ENCODE measurements at regions not wholly inside any gene's neighbourhood (a gene's known extent, or its start where the extent isn't known, plus 50 kb on each side); places are given as distances from the start of the nearest gene placed in this dataset.

DNA sequence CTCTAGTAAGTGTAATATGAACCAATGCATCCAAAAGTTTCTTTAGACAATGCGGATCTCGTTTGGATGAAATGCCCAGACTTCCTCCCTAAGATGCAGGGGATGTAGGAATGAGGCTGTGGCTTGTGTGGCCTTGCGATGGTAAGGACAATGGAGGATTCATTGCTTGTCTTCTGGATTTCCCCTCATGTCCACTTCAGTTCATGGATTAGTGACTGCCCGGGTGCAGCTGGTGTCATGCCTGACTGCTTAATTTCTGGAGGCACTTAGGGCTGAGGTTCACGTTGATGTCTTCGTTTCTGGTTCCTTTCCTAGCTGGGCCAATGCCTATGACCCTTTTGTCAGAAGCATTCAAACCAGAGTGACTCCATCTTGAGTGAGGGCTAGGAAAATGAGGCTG is 93.8 kb downstream of the SCP2D1 start:
- H3K27me3 ChIP-seq (ENCODE audit: insufficient read depth, poor library complexity, severe bottlenecking) = no peaks in the 10 kb centered on the region
- TF ChIP-seq SPI1 (IDR thresholded peaks at IDR 0.05; ENCODE audit: borderline replicate concordance, low read depth) = no peak
- no peak for TF ChIP-seq REST (IDR thresholded peaks at IDR 0.05; ENCODE audit: insufficient replicate concordance, low read depth)
- TF ChIP-seq GABPA (IDR thresholded peaks at IDR 0.05; ENCODE audit: low read depth) = no peak
- TF ChIP-seq POLR2AphosphoS5 (IDR thresholded peaks at IDR 0.05; ENCODE audit: low read depth) = no peak
- TF ChIP-seq, protein P1, sequence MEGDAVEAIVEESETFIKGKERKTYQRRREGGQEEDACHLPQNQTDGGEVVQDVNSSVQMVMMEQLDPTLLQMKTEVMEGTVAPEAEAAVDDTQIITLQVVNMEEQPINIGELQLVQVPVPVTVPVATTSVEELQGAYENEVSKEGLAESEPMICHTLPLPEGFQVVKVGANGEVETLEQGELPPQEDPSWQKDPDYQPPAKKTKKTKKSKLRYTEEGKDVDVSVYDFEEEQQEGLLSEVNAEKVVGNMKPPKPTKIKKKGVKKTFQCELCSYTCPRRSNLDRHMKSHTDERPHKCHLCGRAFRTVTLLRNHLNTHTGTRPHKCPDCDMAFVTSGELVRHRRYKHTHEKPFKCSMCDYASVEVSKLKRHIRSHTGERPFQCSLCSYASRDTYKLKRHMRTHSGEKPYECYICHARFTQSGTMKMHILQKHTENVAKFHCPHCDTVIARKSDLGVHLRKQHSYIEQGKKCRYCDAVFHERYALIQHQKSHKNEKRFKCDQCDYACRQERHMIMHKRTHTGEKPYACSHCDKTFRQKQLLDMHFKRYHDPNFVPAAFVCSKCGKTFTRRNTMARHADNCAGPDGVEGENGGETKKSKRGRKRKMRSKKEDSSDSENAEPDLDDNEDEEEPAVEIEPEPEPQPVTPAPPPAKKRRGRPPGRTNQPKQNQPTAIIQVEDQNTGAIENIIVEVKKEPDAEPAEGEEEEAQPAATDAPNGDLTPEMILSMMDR (IDR thresholded peaks at IDR 0.05; ENCODE audit: insufficient read depth, low read length) = no peak
- H3K4me3 ChIP-seq (replicated peaks; ENCODE audit: insufficient read depth, low read length) = no peak overlapping the region
- no peak for DNase-seq (ENCODE audit: low read depth in 1 of 2, low spot score in 1 of 2)
- H3K27ac ChIP-seq (replicated peaks) = no peak overlapping the region

- Histone ChIP-seq H3K27me3 (ENCODE audit: insufficient read depth, poor library complexity, severe bottlenecking) (no peaks in the 10 kb centered on the region), H3K27ac (replicated peaks) (no peak overlapping the region), H3K4me3 (replicated peaks; ENCODE audit: insufficient read depth, low read length) (no peak overlapping the region)
- no peak for DNase-seq (ENCODE audit: low read depth in 1 of 2, low spot score in 1 of 2)
- TF ChIP-seq, protein P1 (IDR thresholded peaks at IDR 0.05; ENCODE audit: insufficient read depth, low read length) = no peak
- no peak for TF ChIP-seq REST (IDR thresholded peaks at IDR 0.05; ENCODE audit: insufficient replicate concordance, low read depth)
- TF ChIP-seq GABPA (IDR thresholded peaks at IDR 0.05; ENCODE audit: low read depth) = no peak
- no peak for TF ChIP-seq SPI1 (IDR thresholded peaks at IDR 0.05; ENCODE audit: borderline replicate concordance, low read depth)
- no peak for TF ChIP-seq POLR2AphosphoS5 (IDR thresholded peaks at IDR 0.05; ENCODE audit: low read depth)
These were observed 94.5 kb downstream of the SCP2D1 start for GRCh38 chr20:18908109-18908508.

- no peak overlapping the region for H3K4me3 ChIP-seq (replicated peaks; ENCODE audit: insufficient read depth, low read length)
- no peak for TF ChIP-seq POLR2AphosphoS5 (IDR thresholded peaks at IDR 0.05; ENCODE audit: low read depth)
- TF ChIP-seq, protein P1 (IDR thresholded peaks at IDR 0.05; ENCODE audit: insufficient read depth, low read length) = no peak
- DNase-seq (ENCODE audit: low read depth in 1 of 2, low spot score in 1 of 2) = no peak
- H3K27me3 ChIP-seq (ENCODE audit: insufficient read depth, poor library complexity, severe bottlenecking) = no peaks in the 10 kb centered on the region
- no peak overlapping the region for H3K27ac ChIP-seq (replicated peaks)
These were observed 95.7 kb downstream of the SCP2D1 start for GRCh38 chr20:18909254-18909653.

- no peak overlapping the region for H3K27ac ChIP-seq (replicated peaks)
- no peak for DNase-seq (ENCODE audit: low read depth in 1 of 2, low spot score in 1 of 2)
- TF ChIP-seq, protein P1 (IDR thresholded peaks at IDR 0.05; ENCODE audit: insufficient read depth, low read length) = no peak
- TF ChIP-seq REST (IDR thresholded peaks at IDR 0.05; ENCODE audit: insufficient replicate concordance, low read depth) (no peak), SPI1 (IDR thresholded peaks at IDR 0.05; ENCODE audit: borderline replicate concordance, low read depth) (no peak), GABPA (IDR thresholded peaks at IDR 0.05; ENCODE audit: low read depth) (no peak), POLR2AphosphoS5 (IDR thresholded peaks at IDR 0.05; ENCODE audit: low read depth) (no peak)
- no peaks in the 10 kb centered on the region for H3K27me3 ChIP-seq (ENCODE audit: insufficient read depth, poor library complexity, severe bottlenecking)
- no peak overlapping the region for H3K4me3 ChIP-seq (replicated peaks; ENCODE audit: insufficient read depth, low read length)
These were observed 100.1 kb downstream of the SCP2D1 start for GRCh38 chr20:18913701-18914100.

Measured in HL-60 (cell line).